BJ (cell line): ENCODE measurements at regions not wholly inside any gene's neighbourhood (a gene's known extent, or its start where the extent isn't known, plus 50 kb on each side); places are given as distances from the start of the nearest gene placed in this dataset.

Experiments used
- CTCF ChIA-PET: fragments of 350-600 bp; formaldehyde crosslinking; extraction: SDS; loops from one replicate; lab custom pipeline; 2021; ENCODE audit warnings: antibody characterized with exemption, inconsistent platforms; lab: Yijun Ruan, JAX
- POLR2A ChIA-PET: fragments of 300-600 bp; sonication (Branson Sonifier 250); formaldehyde crosslinking; extraction: SDS; loops from one replicate; lab custom pipeline; 2021; ENCODE audit warnings: antibody characterized with exemption; lab: Charles Lee
- DNase-seq: peaks from one replicate; pipeline ENCODE4 v3.0.0-alpha.2; 2011; ENCODE audit warnings: low read depth
- H3K27me3 ChIP-seq: 2 replicates; pipeline ENCODE4 v1.6.0; 2011; ENCODE audit warnings: low read length; ENCODE audit not compliant: control insufficient read depth, insufficient read depth
- H3K36me3 ChIP-seq: 2 replicates; pipeline ENCODE4 v1.5.1; 2011; ENCODE audit warnings: low read length; ENCODE audit not compliant: control insufficient read depth, insufficient read depth
- H3K4me3 ChIP-seq: 2 replicates; pipeline ENCODE4 v1.5.1; 2011; ENCODE audit warnings: low read depth, mild to moderate bottlenecking, control low read depth, low read length
- CTCF ChIP-seq: IDR thresholded peaks from 2 replicates; pipeline ENCODE4 v1.5.1; 2011; ENCODE audit warnings: low read depth, mild to moderate bottlenecking, control low read depth, inconsistent platforms, low read length, moderate library complexity; ENCODE audit not compliant: insufficient read depth

- ChIA-PET POLR2A (no interaction called here), CTCF (no interaction called here)
- H3K4me3 ChIP-seq = no peak overlapping the region
- TF ChIP-seq CTCF = no peak
- DNase-seq = no peak
- no peaks in the 10 kb centered on the region for H3K27me3 ChIP-seq
- no peaks in the 10 kb centered on the region for H3K36me3 ChIP-seq
Observed at GRCh38 chr10:2279711-2280110, 542.4 kb upstream of the ADARB2 start.

- no peak for TF ChIP-seq CTCF
- DNase-seq = no peak
- Histone ChIP-seq H3K36me3 (no peaks in the 10 kb centered on the region), H3K27me3 (no peaks in the 10 kb centered on the region), H3K4me3 (no peak overlapping the region)
- POLR2A ChIA-PET = no interaction called here
- CTCF ChIA-PET = no interaction called here
Observed at GRCh38 chr10:2278363-2278762, 541.0 kb upstream of the ADARB2 start.

GRCh38 chr10:2263561-2263960 lies 526.2 kb upstream of the ADARB2 start:
- CTCF ChIA-PET = no interaction called here
- POLR2A ChIA-PET = no interaction called here
- no peaks in the 10 kb centered on the region for H3K27me3 ChIP-seq
- no peaks in the 10 kb centered on the region for H3K36me3 ChIP-seq
- TF ChIP-seq CTCF = no peak
- no peak overlapping the region for H3K4me3 ChIP-seq
- DNase-seq = no peak

- H3K4me3 ChIP-seq = no peak overlapping the region
- POLR2A ChIA-PET = no interaction called here
- CTCF ChIA-PET = no interaction called here
- no peak for TF ChIP-seq CTCF
- DNase-seq = no peak
- no peaks in the 10 kb centered on the region for H3K36me3 ChIP-seq
- no peaks in the 10 kb centered on the region for H3K27me3 ChIP-seq
Observed at GRCh38 chr10:2262878-2263277, 525.6 kb upstream of the ADARB2 start.

- no peak overlapping the region for H3K4me3 ChIP-seq
- no peaks in the 10 kb centered on the region for H3K36me3 ChIP-seq
- ChIA-PET CTCF (no interaction called here), POLR2A (no interaction called here)
- no peaks in the 10 kb centered on the region for H3K27me3 ChIP-seq
- TF ChIP-seq CTCF = no peak
- DNase-seq = no peak
Observed at GRCh38 chr10:2262333-2262732, 525.0 kb upstream of the ADARB2 start.

- no peak for TF ChIP-seq CTCF
- Histone ChIP-seq H3K27me3 (no peaks in the 10 kb centered on the region), H3K36me3 (no peaks in the 10 kb centered on the region), H3K4me3 (no peak overlapping the region)
- CTCF ChIA-PET = no interaction called here
- no peak for DNase-seq
- POLR2A ChIA-PET = no interaction called here
Observed at GRCh38 chr10:2256241-2256640, 518.9 kb upstream of the ADARB2 start.
